IPS-20b (cell line): ENCODE measurements at regions not wholly inside any gene's neighbourhood (a gene's known extent, or its start where the extent isn't known, plus 50 kb on each side); places are given as distances from the start of the nearest gene placed in this dataset.

Experiments used
- H3K27ac ChIP-seq: one replicate; pipeline ENCODE4 v1.5.1; 2013; ENCODE audit warnings: low read length
- H3K27me3 ChIP-seq: 2 replicates; pipeline ENCODE4 v1.6.1; 2013; ENCODE audit warnings: mild to moderate bottlenecking, low read length, inconsistent platforms; ENCODE audit not compliant: insufficient read depth
- H3K36me3 ChIP-seq: 2 replicates; pipeline ENCODE4 v1.6.1; 2013; ENCODE audit warnings: low read depth, mild to moderate bottlenecking, inconsistent platforms, low read length, moderate library complexity; ENCODE audit not compliant: insufficient read depth
- H3K4me1 ChIP-seq: 2 replicates; pipeline ENCODE4 v1.6.1; 2013; ENCODE audit warnings: mild to moderate bottlenecking, control low read depth, inconsistent platforms, low read length, moderate library complexity; ENCODE audit not compliant: insufficient read depth
- H3K4me3 ChIP-seq: 2 replicates; pipeline ENCODE4 v1.5.1; 2013; ENCODE audit warnings: mild to moderate bottlenecking, low read length, inconsistent platforms
- H3K9ac ChIP-seq: 2 replicates; pipeline ENCODE4 v1.6.1; 2013; ENCODE audit warnings: low read depth, mild to moderate bottlenecking, inconsistent platforms, low read length, moderate library complexity
- H3K9me3 ChIP-seq: 2 replicates; pipeline ENCODE4 v1.6.1; 2013; ENCODE audit warnings: mild to moderate bottlenecking, low read depth, low read length, inconsistent platforms; ENCODE audit not compliant: insufficient read depth

- Histone ChIP-seq H3K9ac (no peak overlapping the region), H3K27me3 (no peaks in the 10 kb centered on the region), H3K4me3 (no peak overlapping the region), H3K9me3 (no peaks in the 10 kb centered on the region), H3K36me3 (no peaks in the 10 kb centered on the region), H3K4me1 (no peaks in the 10 kb centered on the region), H3K27ac (no peak overlapping the region)
Measured at GRCh38 chr4:11889099-11889498, 460.4 kb upstream of the HS3ST1 start.

- Histone ChIP-seq H3K4me1 (no peaks in the 10 kb centered on the region), H3K27ac (no peak overlapping the region), H3K9me3 (peaks cover 4% of the 10 kb centered on the region), H3K27me3 (no peaks in the 10 kb centered on the region), H3K36me3 (no peaks in the 10 kb centered on the region), H3K4me3 (no peak overlapping the region), H3K9ac (no peak overlapping the region)
Measured at GRCh38 chr4:11881947-11882346, 453.3 kb upstream of the HS3ST1 start.

GRCh38 chr4:11881364-11881763 lies 452.7 kb upstream of the HS3ST1 start:
- Histone ChIP-seq H3K9ac (no peak overlapping the region), H3K36me3 (no peaks in the 10 kb centered on the region), H3K9me3 (peaks cover 9% of the 10 kb centered on the region), H3K27me3 (no peaks in the 10 kb centered on the region), H3K27ac (no peak overlapping the region), H3K4me3 (no peak overlapping the region), H3K4me1 (no peaks in the 10 kb centered on the region)

GRCh38 chr4:11878241-11878640 lies 449.5 kb upstream of the HS3ST1 start:
- H3K9me3 ChIP-seq: peaks cover 25% of the 10 kb centered on the region
- no peak overlapping the region for H3K27ac ChIP-seq
- H3K4me1 ChIP-seq: no peaks in the 10 kb centered on the region
- no peak overlapping the region for H3K4me3 ChIP-seq
- H3K27me3 ChIP-seq: no peaks in the 10 kb centered on the region
- H3K9ac ChIP-seq: no peak overlapping the region
- H3K36me3 ChIP-seq: no peaks in the 10 kb centered on the region

GRCh38 chr4:11876104-11876503 lies 447.4 kb upstream of the HS3ST1 start:
- Histone ChIP-seq H3K36me3 (no peaks in the 10 kb centered on the region), H3K9ac (no peak overlapping the region), H3K27ac (no peak overlapping the region), H3K4me3 (no peak overlapping the region), H3K4me1 (no peaks in the 10 kb centered on the region), H3K27me3 (no peaks in the 10 kb centered on the region), H3K9me3 (peaks cover 25% of the 10 kb centered on the region)

GRCh38 chr4:11869191-11869870 lies 440.6 kb upstream of the HS3ST1 start:
- H3K36me3 ChIP-seq: no peaks in the 10 kb centered on the region
- H3K9me3 ChIP-seq: no peaks in the 10 kb centered on the region
- no peaks in the 10 kb centered on the region for H3K4me1 ChIP-seq
- H3K27me3 ChIP-seq: no peaks in the 10 kb centered on the region
- H3K27ac ChIP-seq: no peak overlapping the region
- H3K9ac ChIP-seq: no peak overlapping the region
- H3K4me3 ChIP-seq: no peak overlapping the region

GRCh38 chr4:11866391-11866790 lies 437.7 kb upstream of the HS3ST1 start:
- no peaks in the 10 kb centered on the region for H3K27me3 ChIP-seq
- H3K36me3 ChIP-seq: no peaks in the 10 kb centered on the region
- no peak overlapping the region for H3K9ac ChIP-seq
- no peak overlapping the region for H3K27ac ChIP-seq
- no peak overlapping the region for H3K4me3 ChIP-seq
- H3K9me3 ChIP-seq: no peaks in the 10 kb centered on the region
- no peaks in the 10 kb centered on the region for H3K4me1 ChIP-seq

GRCh38 chr4:11860996-11861395 lies 432.3 kb upstream of the HS3ST1 start:
- no peak overlapping the region for H3K9ac ChIP-seq
- no peaks in the 10 kb centered on the region for H3K36me3 ChIP-seq
- H3K4me1 ChIP-seq: no peaks in the 10 kb centered on the region
- no peaks in the 10 kb centered on the region for H3K9me3 ChIP-seq
- no peak overlapping the region for H3K4me3 ChIP-seq
- H3K27ac ChIP-seq: no peak overlapping the region
- H3K27me3 ChIP-seq: no peaks in the 10 kb centered on the region

- Histone ChIP-seq H3K4me3 (no peak overlapping the region), H3K27me3 (no peaks in the 10 kb centered on the region), H3K9ac (no peak overlapping the region), H3K36me3 (no peaks in the 10 kb centered on the region), H3K27ac (no peak overlapping the region), H3K9me3 (no peaks in the 10 kb centered on the region), H3K4me1 (no peaks in the 10 kb centered on the region)
Measured at GRCh38 chr4:11857881-11858280, 429.2 kb upstream of the HS3ST1 start.

- H3K27ac ChIP-seq: no peak overlapping the region
- H3K36me3 ChIP-seq: no peaks in the 10 kb centered on the region
- no peaks in the 10 kb centered on the region for H3K9me3 ChIP-seq
- no peaks in the 10 kb centered on the region for H3K27me3 ChIP-seq
- H3K4me3 ChIP-seq: no peak overlapping the region
- H3K4me1 ChIP-seq: peaks cover 13% of the 10 kb centered on the region; the same call in 1 of the 2 replicates
- no peak overlapping the region for H3K9ac ChIP-seq
Measured at GRCh38 chr4:11847167-11847566, 418.5 kb upstream of the HS3ST1 start.

- H3K36me3 ChIP-seq: no peaks in the 10 kb centered on the region
- H3K4me1 ChIP-seq: peaks cover 13% of the 10 kb centered on the region; the same call in 1 of the 2 replicates
- H3K9ac ChIP-seq: no peak overlapping the region
- no peaks in the 10 kb centered on the region for H3K27me3 ChIP-seq
- no peak overlapping the region for H3K27ac ChIP-seq
- no peak overlapping the region for H3K4me3 ChIP-seq
- H3K9me3 ChIP-seq: no peaks in the 10 kb centered on the region
Measured at GRCh38 chr4:11843927-11844326, 415.2 kb upstream of the HS3ST1 start.

GRCh38 chr4:11843340-11843739 lies 414.6 kb upstream of the HS3ST1 start:
- Histone ChIP-seq H3K36me3 (no peaks in the 10 kb centered on the region), H3K9me3 (no peaks in the 10 kb centered on the region), H3K27ac (no peak overlapping the region), H3K4me1 (peaks cover 13% of the 10 kb centered on the region; the same call in 1 of the 2 replicates), H3K9ac (no peak overlapping the region), H3K4me3 (no peak overlapping the region), H3K27me3 (no peaks in the 10 kb centered on the region)
